ENCODE measurements at regions not wholly inside any gene's neighbourhood (a gene's known extent, or its start where the extent isn't known, plus 50 kb on each side); places are given as distances from the start of the nearest gene placed in this dataset.
"Not testable (repeated sequence)": the region's sequence is repeated elsewhere in the genome, so short reads cannot be mapped to it uniquely, and the experiment has no call there.

- H3K9me3 ChIP-seq (ENCODE audit: control insufficient read depth, insufficient read depth, low read length): no peaks in the 10 kb centered on the region
- ATAC-seq: peak in 1 of 3 donors; percentile 24
- intact Hi-C loops (cut with micrococcal nuclease): no loop called here
- peaks cover 3 to 6% of the 10 kb centered on the region in 2 donors for H3K27me3 Mint-ChIP-seq (ENCODE audit: low read depth in 2 of 2)
- H3K27ac Mint-ChIP-seq: no peak overlapping the region
- no peak overlapping the region for H3K27ac ChIP-seq (ENCODE audit: low read length)
- no peaks in the 10 kb centered on the region for H3K36me3 Mint-ChIP-seq
- no peaks in the 10 kb centered on the region for H3K36me3 ChIP-seq (ENCODE audit: control insufficient read depth, insufficient read depth, low read length)
- no peaks in the 10 kb centered on the region for H3K4me1 Mint-ChIP-seq
- no peak for DNase-seq
- no peaks in the 10 kb centered on the region for H3K27me3 ChIP-seq (ENCODE audit: control insufficient read depth, insufficient read depth, low read length)
- no peak overlapping the region for H3K4me3 ChIP-seq (ENCODE audit: low read length)
- no peaks in the 10 kb centered on the region for H3K9me3 Mint-ChIP-seq
- TF ChIP-seq, protein P1, sequence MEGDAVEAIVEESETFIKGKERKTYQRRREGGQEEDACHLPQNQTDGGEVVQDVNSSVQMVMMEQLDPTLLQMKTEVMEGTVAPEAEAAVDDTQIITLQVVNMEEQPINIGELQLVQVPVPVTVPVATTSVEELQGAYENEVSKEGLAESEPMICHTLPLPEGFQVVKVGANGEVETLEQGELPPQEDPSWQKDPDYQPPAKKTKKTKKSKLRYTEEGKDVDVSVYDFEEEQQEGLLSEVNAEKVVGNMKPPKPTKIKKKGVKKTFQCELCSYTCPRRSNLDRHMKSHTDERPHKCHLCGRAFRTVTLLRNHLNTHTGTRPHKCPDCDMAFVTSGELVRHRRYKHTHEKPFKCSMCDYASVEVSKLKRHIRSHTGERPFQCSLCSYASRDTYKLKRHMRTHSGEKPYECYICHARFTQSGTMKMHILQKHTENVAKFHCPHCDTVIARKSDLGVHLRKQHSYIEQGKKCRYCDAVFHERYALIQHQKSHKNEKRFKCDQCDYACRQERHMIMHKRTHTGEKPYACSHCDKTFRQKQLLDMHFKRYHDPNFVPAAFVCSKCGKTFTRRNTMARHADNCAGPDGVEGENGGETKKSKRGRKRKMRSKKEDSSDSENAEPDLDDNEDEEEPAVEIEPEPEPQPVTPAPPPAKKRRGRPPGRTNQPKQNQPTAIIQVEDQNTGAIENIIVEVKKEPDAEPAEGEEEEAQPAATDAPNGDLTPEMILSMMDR (IDR thresholded peaks at IDR 0.05): no peak
- 28% methylated on average over 10 of the region's 10 CpGs for WGBS (ENCODE audit: insufficient coverage)
- no peaks in the 10 kb centered on the region for H3K4me1 ChIP-seq (ENCODE audit: control insufficient read depth, insufficient read depth, low read length)
- H3K4me3 Mint-ChIP-seq: no peak overlapping the region
Observed at GRCh38 chr5:158194561-158194976, 335.6 kb upstream of the CLINT1 start.

- H3K9me3 Mint-ChIP-seq; H3K4me3 Mint-ChIP-seq; H3K36me3 Mint-ChIP-seq; H3K27ac Mint-ChIP-seq; DNase-seq; H3K9me3 ChIP-seq (ENCODE audit: control insufficient read depth, insufficient read depth, low read length); H3K4me3 ChIP-seq (ENCODE audit: low read length); H3K4me1 Mint-ChIP-seq; ATAC-seq; intact Hi-C loops (cut with micrococcal nuclease); H3K27ac ChIP-seq (ENCODE audit: low read length); H3K4me1 ChIP-seq (ENCODE audit: control insufficient read depth, insufficient read depth, low read length); H3K36me3 ChIP-seq (ENCODE audit: control insufficient read depth, insufficient read depth, low read length); H3K27me3 ChIP-seq (ENCODE audit: control insufficient read depth, insufficient read depth, low read length); H3K27me3 Mint-ChIP-seq (ENCODE audit: low read depth in 2 of 2): not testable (repeated sequence)
- WGBS (ENCODE audit: insufficient coverage): 100% methylated on average over 2 of the region's 2 CpGs
Observed at GRCh38 chr5:158193395-158193794, 334.4 kb upstream of the CLINT1 start.

GRCh38 chr5:158180407-158180806, 321.5 kb upstream of the CLINT1 start:
- Mint-ChIP-seq H3K4me1 (no peaks in the 10 kb centered on the region), H3K4me3 (no peak overlapping the region), H3K9me3 (peaks cover 0 to 2% of the 10 kb centered on the region in 2 donors), H3K27me3 (ENCODE audit: low read depth in 2 of 2) (peaks cover 0 to 9% of the 10 kb centered on the region in 2 donors), H3K27ac (no peak overlapping the region), H3K36me3 (no peaks in the 10 kb centered on the region)
- Histone ChIP-seq H3K9me3 (ENCODE audit: control insufficient read depth, insufficient read depth, low read length) (no peaks in the 10 kb centered on the region), H3K4me3 (ENCODE audit: low read length) (no peak overlapping the region), H3K27me3 (ENCODE audit: control insufficient read depth, insufficient read depth, low read length) (no peaks in the 10 kb centered on the region), H3K4me1 (ENCODE audit: control insufficient read depth, insufficient read depth, low read length) (no peaks in the 10 kb centered on the region), H3K36me3 (ENCODE audit: control insufficient read depth, insufficient read depth, low read length) (no peaks in the 10 kb centered on the region), H3K27ac (ENCODE audit: low read length) (no peak overlapping the region)
- TF ChIP-seq, protein P1 (IDR thresholded peaks at IDR 0.05): no peak
- intact Hi-C loops (cut with micrococcal nuclease): no loop called here
- DNase-seq (no peak), ATAC-seq (no peak)
- 92% methylated on average over 4 of the region's 4 CpGs for WGBS (ENCODE audit: insufficient coverage)

GRCh38 chr5:158179271-158179670, 320.3 kb upstream of the CLINT1 start:
- no peak overlapping the region for H3K27ac Mint-ChIP-seq
- Histone ChIP-seq H3K27ac (ENCODE audit: low read length) (no peak overlapping the region), H3K27me3 (ENCODE audit: control insufficient read depth, insufficient read depth, low read length) (no peaks in the 10 kb centered on the region), H3K4me1 (ENCODE audit: control insufficient read depth, insufficient read depth, low read length) (no peaks in the 10 kb centered on the region), H3K36me3 (ENCODE audit: control insufficient read depth, insufficient read depth, low read length) (no peaks in the 10 kb centered on the region), H3K9me3 (ENCODE audit: control insufficient read depth, insufficient read depth, low read length) (no peaks in the 10 kb centered on the region), H3K4me3 (ENCODE audit: low read length) (no peak overlapping the region)
- H3K4me1 Mint-ChIP-seq: no peaks in the 10 kb centered on the region
- 93% methylated on average over 7 of the region's 7 CpGs for WGBS (ENCODE audit: insufficient coverage)
- peaks cover 0 to 2% of the 10 kb centered on the region in 2 donors for H3K9me3 Mint-ChIP-seq
- peaks cover 0 to 4% of the 10 kb centered on the region in 2 donors for H3K27me3 Mint-ChIP-seq (ENCODE audit: low read depth in 2 of 2)
- no peak overlapping the region for H3K4me3 Mint-ChIP-seq
- TF ChIP-seq, protein P1 (IDR thresholded peaks at IDR 0.05): no peak
- DNase-seq (no peak), ATAC-seq (no peak)
- intact Hi-C loops (cut with micrococcal nuclease): loop anchor here (10.0 kb wide), 1 partner anchor 926 kb away; no protein-coding TSS in a partner anchor
- H3K36me3 Mint-ChIP-seq: no peaks in the 10 kb centered on the region

Measured in natural killer cell (primary cell).